H9 (cell line): ENCODE measurements at regions not wholly inside any gene's neighbourhood (a gene's known extent, or its start where the extent isn't known, plus 50 kb on each side); places are given as distances from the start of the nearest gene placed in this dataset.

Source experiments
- DNase-seq: peaks from one replicate; pipeline ENCODE4 v3.0.0-alpha.2; 2017
- H2AFZ ChIP-seq: one replicate; pipeline ENCODE4 v1.6.1; 2013; ENCODE audit warnings: mild to moderate bottlenecking, low read length, control low read depth, moderate library complexity
- H2AK5ac ChIP-seq: 2 replicates; pipeline ENCODE4 v1.6.1; 2013; ENCODE audit warnings: low read length, control low read depth, mixed read lengths; ENCODE audit not compliant: insufficient read length
- H2BK120ac ChIP-seq: one replicate; pipeline ENCODE4 v1.6.1; 2013; ENCODE audit warnings: low read depth, mild to moderate bottlenecking, low read length, control low read depth, inconsistent platforms; ENCODE audit not compliant: poor library complexity, severe bottlenecking
- H2BK12ac ChIP-seq: 2 replicates; pipeline ENCODE4 v1.6.1; 2013; ENCODE audit warnings: low read length, control low read depth, mixed read lengths, low read depth; ENCODE audit not compliant: insufficient read length
- H2BK15ac ChIP-seq: 2 replicates; pipeline ENCODE4 v1.6.1; 2013; ENCODE audit warnings: low read depth, low read length, control low read depth
- H2BK20ac ChIP-seq: one replicate; pipeline ENCODE4 v1.6.1; 2013; ENCODE audit warnings: low read depth, mild to moderate bottlenecking, low read length, control low read depth, inconsistent platforms; ENCODE audit not compliant: poor library complexity, severe bottlenecking
- H2BK5ac ChIP-seq: 2 replicates; pipeline ENCODE4 v1.6.1; 2013; ENCODE audit warnings: low read length, control low read depth, mixed read lengths; ENCODE audit not compliant: insufficient read length
- H3K14ac ChIP-seq: 2 replicates; pipeline ENCODE4 v1.6.1; 2013; ENCODE audit warnings: low read length, control low read depth; ENCODE audit not compliant: insufficient read depth
- H3K18ac ChIP-seq: 2 replicates; pipeline ENCODE4 v1.6.1; 2013; ENCODE audit warnings: low read depth, mild to moderate bottlenecking, mixed read lengths, low read length, control low read depth; ENCODE audit not compliant: insufficient read length
- H3K23ac ChIP-seq: 2 replicates; pipeline ENCODE4 v1.6.1; 2013; ENCODE audit warnings: low read length, control low read depth, mixed read lengths, low read depth; ENCODE audit not compliant: insufficient read length
- H3K23me2 ChIP-seq: 2 replicates; pipeline ENCODE4 v1.6.1; 2013; ENCODE audit warnings: low read depth, mild to moderate bottlenecking, mixed read lengths, low read length, control low read depth; ENCODE audit not compliant: insufficient read length, poor library complexity, severe bottlenecking
- H3K27ac ChIP-seq: 2 replicates; pipeline ENCODE4 v1.5.1; 2013; ENCODE audit warnings: low read length, control low read depth, mixed read lengths, low read depth; ENCODE audit not compliant: insufficient read length
- H3K27me3 ChIP-seq: 2 replicates; pipeline ENCODE4 v1.6.1; 2013; ENCODE audit warnings: low read length, control low read depth, inconsistent platforms; ENCODE audit not compliant: insufficient read depth
- H3K4ac ChIP-seq: 2 replicates; pipeline ENCODE4 v1.6.1; 2013; ENCODE audit warnings: low read depth, mild to moderate bottlenecking, control low read depth, inconsistent platforms, low read length, moderate library complexity
- H3K4me1 ChIP-seq: 2 replicates; pipeline ENCODE4 v1.6.1; 2013; ENCODE audit warnings: low read length, control low read depth, inconsistent platforms; ENCODE audit not compliant: insufficient read depth
- H3K4me2 ChIP-seq: 2 replicates; pipeline ENCODE4 v1.6.1; 2013; ENCODE audit warnings: low read length, control low read depth, mixed read lengths; ENCODE audit not compliant: insufficient read length, insufficient read depth
- H3K56ac ChIP-seq: 2 replicates; pipeline ENCODE4 v1.6.1; 2013; ENCODE audit warnings: low read depth, mild to moderate bottlenecking, mixed read lengths, low read length, control low read depth; ENCODE audit not compliant: insufficient read length
- H3K79me1 ChIP-seq: 2 replicates; pipeline ENCODE4 v1.6.1; 2013; ENCODE audit warnings: low read depth, mild to moderate bottlenecking, moderate library complexity, low read length, control low read depth, inconsistent platforms; ENCODE audit not compliant: insufficient read depth, poor library complexity, severe bottlenecking
- H3K79me2 ChIP-seq: 2 replicates; pipeline ENCODE4 v1.6.1; 2013; ENCODE audit warnings: low read length, control low read depth, inconsistent platforms; ENCODE audit not compliant: insufficient read depth
- H3K9ac ChIP-seq: 2 replicates; pipeline ENCODE4 v1.6.1; 2013; ENCODE audit warnings: low read length, control low read depth, mixed read lengths; ENCODE audit not compliant: insufficient read length; ENCODE audit errors: extremely low read depth
- H3K9me3 ChIP-seq: one replicate; pipeline ENCODE4 v1.6.1; 2013; ENCODE audit warnings: low read depth, low read length, inconsistent platforms; ENCODE audit not compliant: control insufficient read depth
- H3T11ph ChIP-seq: one replicate; pipeline ENCODE4 v1.6.1; 2013; ENCODE audit warnings: mild to moderate bottlenecking, low read length, control low read depth, inconsistent platforms
- H4K20me1 ChIP-seq: one replicate; pipeline ENCODE4 v1.6.1; 2013; ENCODE audit not compliant: control insufficient read depth, insufficient read length, insufficient read depth
- H4K5ac ChIP-seq: 2 replicates; pipeline ENCODE4 v1.6.1; 2013; ENCODE audit warnings: low read depth, mild to moderate bottlenecking, mixed read lengths, low read length, control low read depth; ENCODE audit not compliant: insufficient read length
- H4K8ac ChIP-seq: replicated peaks from 2 replicates; pipeline ENCODE4 v1.6.1; 2013; ENCODE audit warnings: low read length, control low read depth, mixed read lengths, low read depth; ENCODE audit not compliant: insufficient read length
- H4K91ac ChIP-seq: 2 replicates; pipeline ENCODE4 v1.6.1; 2013; ENCODE audit warnings: low read depth, mild to moderate bottlenecking, moderate library complexity, mixed read lengths, low read length, control low read depth; ENCODE audit not compliant: insufficient read length
- H3K27ac Mint-ChIP-seq, 3 experiments: 2 replicates in 2 of 3; 3 replicates in 1 of 3; pipeline ENCODE4 v1.8.0; 2020 to 2021; ENCODE audit warnings: mixed read lengths in 3 of 3, mild to moderate bottlenecking in 1 of 3, moderate library complexity in 1 of 3
- H3K27me3 Mint-ChIP-seq: 2 replicates; pipeline ENCODE4 v1.8.0; 2021; ENCODE audit warnings: low read depth, mild to moderate bottlenecking, moderate library complexity, mixed read lengths
- H3K36me3 Mint-ChIP-seq, 3 experiments: 2 replicates in 2 of 3; 3 replicates in 1 of 3; pipeline ENCODE4 v1.8.0; 2020 to 2021; ENCODE audit warnings: low read depth in 3 of 3, mixed read lengths in 3 of 3; ENCODE audit not compliant: insufficient read depth in 1 of 3
- H3K4me1 Mint-ChIP-seq, 2 experiments: 2 replicates each; pipeline ENCODE4 v1.8.0; 2020; ENCODE audit warnings: mixed read lengths in 2 of 2
- H3K4me3 Mint-ChIP-seq, 2 experiments: 2 replicates in 1 of 2; 3 replicates in 1 of 2; pipeline ENCODE4 v1.8.0; 2020 to 2021; ENCODE audit warnings: mild to moderate bottlenecking in 2 of 2, mixed read lengths in 2 of 2, moderate library complexity in 1 of 2
- H3K9me3 Mint-ChIP-seq, 2 experiments: 2 replicates in 1 of 2; 3 replicates in 1 of 2; pipeline ENCODE4 v1.8.0; 2020; ENCODE audit warnings: mild to moderate bottlenecking in 2 of 2, mixed read lengths in 2 of 2, moderate library complexity in 1 of 2
- CTCF ChIP-seq: fragments of 200-600 bp; sonication (generic); conservative IDR thresholded peaks from 3 replicates; pipeline ENCODE4 v1.8.0; 2021; ENCODE audit warnings: antibody characterized with exemption, mild to moderate bottlenecking
- WGBS: extraction: QIAGEN DNeasy Blood & Tissue Kit; methylation state at CpG from one replicate; pipeline ENCODE4 v1.1.7; 2013; ENCODE audit warnings: missing lambda C conversion rate, low lambda C conversion rate, mixed read lengths; ENCODE audit not compliant: insufficient read length; ENCODE audit errors: extremely low coverage; 5-methylcytosine and 5-hydroxymethylcytosine counted together

- no peak overlapping the region for H3K27ac Mint-ChIP-seq
- DNase-seq: peak; percentile 20
Observed at GRCh38 chr15:77866186-77866585, 211.3 kb downstream of the TBC1D2B start.

More at GRCh38 chr15:77866186-77866585, 211.3 kb downstream of the TBC1D2B start:
- no peak overlapping the region for H3K23ac ChIP-seq
- H4K5ac ChIP-seq: no peak overlapping the region
- no peak overlapping the region for H3T11ph ChIP-seq
- H2BK12ac ChIP-seq: no peak overlapping the region
- no peaks in the 10 kb centered on the region; a peak in 1 of 5 replicates for H3K9me3 Mint-ChIP-seq
- H3K56ac ChIP-seq: no peak overlapping the region
- H3K79me1 ChIP-seq: no peaks in the 10 kb centered on the region
- H3K4me2 ChIP-seq: no peak overlapping the region
- no peak overlapping the region for H3K14ac ChIP-seq
- no peak overlapping the region for H3K4ac ChIP-seq
- no peak overlapping the region for H3K4me3 Mint-ChIP-seq
- peaks cover 15% of the 10 kb centered on the region for H3K27me3 Mint-ChIP-seq
- H3K18ac ChIP-seq: no peak overlapping the region
- H2AK5ac ChIP-seq: no peak overlapping the region
- H3K9me3 ChIP-seq: no peaks in the 10 kb centered on the region
- no peak overlapping the region for H2BK120ac ChIP-seq
- no peak overlapping the region for H3K27ac ChIP-seq
- H4K8ac ChIP-seq: no peak overlapping the region
- H2BK5ac ChIP-seq: no peak overlapping the region
- H3K36me3 Mint-ChIP-seq: no peaks in the 10 kb centered on the region
- H2AFZ ChIP-seq: no peak overlapping the region
- H3K79me2 ChIP-seq: no peaks in the 10 kb centered on the region
- no peak for TF ChIP-seq CTCF
- WGBS: no CpG with 5 or more reads among the region's 8 CpGs
- no peaks in the 10 kb centered on the region for H3K23me2 ChIP-seq
- H3K27me3 ChIP-seq: no peaks in the 10 kb centered on the region
- no peaks in the 10 kb centered on the region for H4K20me1 ChIP-seq
- H2BK15ac ChIP-seq: no peak overlapping the region
- no peak overlapping the region for H2BK20ac ChIP-seq
- no peak overlapping the region for H4K91ac ChIP-seq
- H3K4me1 Mint-ChIP-seq: peaks cover 16 to 39% of the 10 kb centered on the region in 2 experiments
- no peak overlapping the region for H3K9ac ChIP-seq
- no peaks in the 10 kb centered on the region for H3K4me1 ChIP-seq
